ENCODE measurements at regions not wholly inside any gene's neighbourhood (a gene's known extent, or its start where the extent isn't known, plus 50 kb on each side); places are given as distances from the start of the nearest gene placed in this dataset.

GRCh38 chr6:80543598-80544222, 437.2 kb downstream of the BCKDHB start (continued):
- TF ChIP-seq CUX1 (IDR thresholded peaks at IDR 0.05; ENCODE audit: insufficient replicate concordance, low read depth, low read length): no peak
- TF ChIP-seq CREB1 (IDR thresholded peaks at IDR 0.05; ENCODE audit: low read depth): no peak
- TF ChIP-seq ASH2L (IDR thresholded peaks at IDR 0.05; ENCODE audit: borderline replicate concordance, low read depth): no peak
- TF ChIP-seq TCF3 (IDR thresholded peaks at IDR 0.05; ENCODE audit: borderline replicate concordance, insufficient read depth, low read depth, low read length): no peak
- TF ChIP-seq GATAD2B (conservative IDR thresholded peaks at IDR 0.05; ENCODE audit: low read depth): no peak

GRCh38 chr6:80543151-80543550, 436.7 kb downstream of the BCKDHB start:
- RAD21 ChIA-PET (ENCODE audit: unreplicated experiment): no interaction called here
- Histone ChIP-seq H4K20me1 (ENCODE audit: control insufficient read depth, insufficient read depth) (no peaks in the 10 kb centered on the region), H3K27me3 (replicated peaks in 1 of 2; ENCODE audit: control insufficient read depth in 2 of 2, insufficient read depth in 2 of 2, low read length in 1 of 2) (no peaks in the 10 kb centered on the region), H2AFZ (ENCODE audit: control insufficient read depth, low read depth, low read length) (no peak overlapping the region), H3K36me3 (ENCODE audit: control insufficient read depth in 2 of 2, insufficient read depth in 2 of 2, low read length in 1 of 2) (no peaks in the 10 kb centered on the region), H3K9me3 (replicated peaks; ENCODE audit: control insufficient read depth, insufficient read depth, low read length) (no peaks in the 10 kb centered on the region; the same call in 2 of the 3 replicates), H3K9ac (ENCODE audit: control insufficient read depth, insufficient read depth, low read length) (no peak overlapping the region), H3K27ac (ENCODE audit: control insufficient read depth, insufficient read depth) (no peak overlapping the region), H3K4me2 (ENCODE audit: control insufficient read depth, insufficient read depth) (no peak overlapping the region), H3K4me1 (ENCODE audit: control insufficient read depth, insufficient read depth, low read length) (no peaks in the 10 kb centered on the region), H3K79me2 (ENCODE audit: control insufficient read depth, insufficient read depth, low read length) (no peaks in the 10 kb centered on the region), H3K4me3 (no peak overlapping the region)
- FAIRE-seq: no peak
- no peak for ATAC-seq
- CTCF ChIA-PET: no interaction called here
- POLR2A ChIA-PET: no interaction called here
- in situ Hi-C loops (cut with MboI): no loop called here
- SMC1A ChIA-PET (ENCODE audit: uncharacterized antibody, unreplicated experiment): no interaction called here
- TF ChIP-seq TCF3 (IDR thresholded peaks at IDR 0.05; ENCODE audit: borderline replicate concordance, insufficient read depth, low read depth, low read length) (no peak), ZNF207 (IDR thresholded peaks at IDR 0.05; ENCODE audit: borderline replicate concordance) (no peak), KLF5 (IDR thresholded peaks at IDR 0.05; ENCODE audit: partially characterized antibody) (no peak), IRF3 (IDR thresholded peaks at IDR 0.05) (no peak), IKZF1 (conservative IDR thresholded peaks at IDR 0.05) (no peak), BMI1 (IDR thresholded peaks at IDR 0.05; ENCODE audit: borderline replicate concordance) (no peak), SMARCA5 (IDR thresholded peaks at IDR 0.05) (no peak), SREBF2 (IDR thresholded peaks at IDR 0.05; ENCODE audit: low read length) (no peak), SIX5 (IDR thresholded peaks at IDR 0.05; ENCODE audit: low read depth, low read length, severe bottlenecking) (no peak)
- BruUV-seq (replicated peaks): no TSS peak
- 11% methylated on average over 1 of the region's 1 CpG for WGBS (ENCODE audit: insufficient coverage, insufficient replicate concordance, low lambda C conversion rate, missing lambda C conversion rate)
- intact Hi-C loops (cut with micrococcal nuclease; ENCODE audit: unreplicated experiment): no loop called here
- no peak for DNase-seq (ENCODE audit: low read depth, low spot score)
